ENCODE measurements at regions not wholly inside any gene's neighbourhood (a gene's known extent, or its start where the extent isn't known, plus 50 kb on each side); places are given as distances from the start of the nearest gene placed in this dataset.

- no peaks in the 10 kb centered on the region for H3K36me3 Mint-ChIP-seq (ENCODE audit: low read depth)
- DNase-seq (ENCODE audit: low spot score): no peak
- H3K4me3 Mint-ChIP-seq: no peak overlapping the region
- no peaks in the 10 kb centered on the region for H3K9me3 Mint-ChIP-seq
- H3K27ac Mint-ChIP-seq: no peak overlapping the region
- peaks cover 9% of the 10 kb centered on the region for H3K27me3 Mint-ChIP-seq (ENCODE audit: insufficient read depth)
- intact Hi-C loops (cut with micrococcal nuclease): no loop called here
- no peaks in the 10 kb centered on the region for H3K4me1 Mint-ChIP-seq (ENCODE audit: low read depth)
Observed at GRCh38 chr5:99088309-99088708, 159.5 kb upstream of the CHD1 start.

DNA sequence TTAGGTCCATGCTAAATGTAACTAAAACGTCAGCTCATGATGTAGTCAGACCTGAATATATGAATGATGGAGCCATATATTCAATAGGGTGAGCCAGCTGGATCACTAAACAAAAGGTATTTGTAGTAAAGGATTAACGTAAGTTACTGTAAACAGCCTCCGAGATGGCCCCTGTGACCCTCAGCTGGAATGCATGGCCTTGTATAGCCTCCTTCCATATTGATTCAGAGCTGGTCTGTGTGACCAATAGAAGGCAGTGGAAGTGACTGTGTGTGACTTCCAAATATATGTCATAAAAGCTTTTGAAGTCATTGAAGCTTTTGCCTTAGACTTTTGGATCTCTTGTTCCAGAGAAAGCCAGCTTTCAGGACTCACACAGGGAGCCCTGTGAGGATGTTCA is 154.4 kb upstream of the CHD1 start:
- Mint-ChIP-seq H3K4me1 (ENCODE audit: low read depth) (no peaks in the 10 kb centered on the region), H3K27ac (no peak overlapping the region), H3K4me3 (no peak overlapping the region), H3K27me3 (ENCODE audit: insufficient read depth) (peaks cover 2% of the 10 kb centered on the region), H3K36me3 (ENCODE audit: low read depth) (no peaks in the 10 kb centered on the region), H3K9me3 (no peaks in the 10 kb centered on the region)
- intact Hi-C loops (cut with micrococcal nuclease): no loop called here
- no peak for DNase-seq (ENCODE audit: low spot score)

GRCh38 chr5:99081711-99082110 is 152.9 kb upstream of the CHD1 start:
- H3K9me3 Mint-ChIP-seq: no peaks in the 10 kb centered on the region
- no peak overlapping the region for H3K27ac Mint-ChIP-seq
- no peaks in the 10 kb centered on the region for H3K4me1 Mint-ChIP-seq (ENCODE audit: low read depth)
- H3K36me3 Mint-ChIP-seq (ENCODE audit: low read depth): no peaks in the 10 kb centered on the region
- DNase-seq (ENCODE audit: low spot score): no peak
- H3K27me3 Mint-ChIP-seq (ENCODE audit: insufficient read depth): peaks cover 2% of the 10 kb centered on the region
- H3K4me3 Mint-ChIP-seq: no peak overlapping the region
- intact Hi-C loops (cut with micrococcal nuclease): no loop called here

DNA sequence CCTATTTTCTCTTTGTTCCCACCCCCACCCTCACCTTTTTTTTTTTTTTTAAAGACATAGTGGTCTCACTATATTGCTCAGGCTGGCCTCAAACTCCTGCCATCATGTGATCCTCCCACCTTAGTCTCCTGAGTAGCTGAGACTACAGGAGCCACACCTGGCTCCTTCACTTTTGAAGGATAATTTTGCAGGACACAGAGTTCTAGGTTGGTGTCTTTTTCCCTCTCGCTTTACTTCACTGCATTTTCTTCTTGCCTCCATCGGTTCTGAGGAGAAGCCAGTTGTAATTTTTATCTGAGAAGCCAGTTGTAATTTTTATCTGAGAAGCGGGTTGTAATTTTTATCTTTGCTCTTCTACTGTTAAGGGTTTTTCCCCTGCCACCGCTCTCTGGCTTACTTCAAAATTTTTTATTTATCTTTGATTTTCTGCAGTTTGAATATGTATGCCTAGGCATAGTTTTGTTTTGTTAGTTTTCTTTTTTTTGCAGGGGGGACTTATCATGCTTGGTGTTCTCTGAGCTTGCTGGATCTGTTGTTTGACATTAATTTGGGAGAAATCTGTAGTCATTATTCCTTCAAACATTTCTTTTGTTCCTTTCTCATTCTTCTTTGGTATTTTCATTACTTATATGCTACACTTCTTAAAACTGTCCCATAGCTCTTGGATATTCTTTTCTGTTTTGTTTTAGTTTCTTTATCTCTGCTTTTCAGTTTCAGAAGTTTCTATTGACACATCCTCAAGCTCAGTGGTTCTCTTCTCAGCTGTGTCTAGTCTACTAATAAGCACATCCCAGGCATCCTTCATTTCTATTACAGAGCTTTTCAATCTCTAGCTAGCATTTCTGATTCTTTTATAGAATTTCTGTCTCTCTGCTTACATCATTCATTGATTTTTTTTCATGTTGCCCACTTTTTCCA is 148.2 kb upstream of the CHD1 start:
- intact Hi-C loops (cut with micrococcal nuclease): no loop called here
- no peak overlapping the region for H3K27ac Mint-ChIP-seq
- H3K9me3 Mint-ChIP-seq: peaks cover 8% of the 10 kb centered on the region
- H3K4me1 Mint-ChIP-seq (ENCODE audit: low read depth): no peaks in the 10 kb centered on the region
- peaks cover 1% of the 10 kb centered on the region for H3K27me3 Mint-ChIP-seq (ENCODE audit: insufficient read depth)
- H3K36me3 Mint-ChIP-seq (ENCODE audit: low read depth): no peaks in the 10 kb centered on the region
- no peak overlapping the region for H3K4me3 Mint-ChIP-seq
- no peak for DNase-seq (ENCODE audit: low spot score)

DNA sequence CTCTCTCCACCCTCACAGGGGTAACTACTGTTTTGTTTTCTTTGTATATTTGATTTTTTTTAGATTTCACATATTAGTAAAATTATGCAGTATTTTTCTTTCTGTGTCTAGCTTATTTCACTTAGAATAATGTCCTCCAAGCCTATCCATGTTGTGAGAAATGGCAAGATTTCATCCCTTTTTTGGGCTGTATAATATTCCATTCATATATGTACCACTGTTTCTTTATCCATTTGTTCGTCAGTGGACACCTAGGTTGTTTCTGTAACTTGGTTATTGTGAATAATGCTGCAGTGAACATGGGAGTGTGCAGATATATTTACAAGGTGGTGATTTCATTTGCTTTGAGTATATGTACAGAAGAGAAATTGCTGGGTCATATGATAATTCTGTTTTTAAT is 144.0 kb upstream of the CHD1 start:
- Mint-ChIP-seq H3K27me3 (ENCODE audit: insufficient read depth) (peaks cover 1% of the 10 kb centered on the region), H3K27ac (no peak overlapping the region)

DNA sequence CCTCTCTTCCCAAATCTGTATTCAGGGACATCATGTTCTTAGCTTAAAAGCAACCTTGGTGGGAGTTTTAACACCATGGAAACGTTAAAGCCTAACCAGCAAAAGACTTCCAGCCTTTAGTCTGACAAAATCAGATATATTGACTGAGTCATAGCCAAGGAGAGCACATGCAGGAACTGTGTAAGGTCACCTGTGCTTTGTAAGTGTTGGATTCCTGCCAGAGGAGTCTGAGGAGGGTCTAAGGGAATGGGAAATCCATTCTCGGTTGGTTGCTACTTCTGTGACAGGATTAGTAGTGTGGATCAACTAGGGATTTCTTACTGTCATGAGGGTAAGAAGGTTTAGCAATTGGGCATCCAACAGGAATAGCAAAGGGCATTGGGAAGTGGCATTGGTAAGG is 142.0 kb upstream of the CHD1 start:
- no peak overlapping the region for H3K27ac Mint-ChIP-seq

More for the DNA sequence above, 144.0 kb upstream of the CHD1 start:
- H3K4me3 Mint-ChIP-seq: no peak overlapping the region
- intact Hi-C loops (cut with micrococcal nuclease): no loop called here
- H3K9me3 Mint-ChIP-seq: peaks cover 12% of the 10 kb centered on the region
- no peak for DNase-seq (ENCODE audit: low spot score)
- H3K36me3 Mint-ChIP-seq (ENCODE audit: low read depth): no peaks in the 10 kb centered on the region
- H3K4me1 Mint-ChIP-seq (ENCODE audit: low read depth): no peaks in the 10 kb centered on the region

GRCh38 chr5:99070362-99070761 is 141.6 kb upstream of the CHD1 start:
- peaks cover 12% of the 10 kb centered on the region for H3K9me3 Mint-ChIP-seq
- no peak overlapping the region for H3K4me3 Mint-ChIP-seq
- H3K4me1 Mint-ChIP-seq (ENCODE audit: low read depth): no peaks in the 10 kb centered on the region
- no peak overlapping the region for H3K27ac Mint-ChIP-seq
- peaks cover 1% of the 10 kb centered on the region for H3K27me3 Mint-ChIP-seq (ENCODE audit: insufficient read depth)
- intact Hi-C loops (cut with micrococcal nuclease): no loop called here
- no peaks in the 10 kb centered on the region for H3K36me3 Mint-ChIP-seq (ENCODE audit: low read depth)
- DNase-seq (ENCODE audit: low spot score): no peak

More for the DNA sequence above, 142.0 kb upstream of the CHD1 start:
- intact Hi-C loops (cut with micrococcal nuclease): no loop called here
- DNase-seq (ENCODE audit: low spot score): no peak
- peaks cover 12% of the 10 kb centered on the region for H3K9me3 Mint-ChIP-seq
- H3K36me3 Mint-ChIP-seq (ENCODE audit: low read depth): no peaks in the 10 kb centered on the region
- no peaks in the 10 kb centered on the region for H3K4me1 Mint-ChIP-seq (ENCODE audit: low read depth)
- H3K4me3 Mint-ChIP-seq: no peak overlapping the region
- peaks cover 1% of the 10 kb centered on the region for H3K27me3 Mint-ChIP-seq (ENCODE audit: insufficient read depth)

DNA sequence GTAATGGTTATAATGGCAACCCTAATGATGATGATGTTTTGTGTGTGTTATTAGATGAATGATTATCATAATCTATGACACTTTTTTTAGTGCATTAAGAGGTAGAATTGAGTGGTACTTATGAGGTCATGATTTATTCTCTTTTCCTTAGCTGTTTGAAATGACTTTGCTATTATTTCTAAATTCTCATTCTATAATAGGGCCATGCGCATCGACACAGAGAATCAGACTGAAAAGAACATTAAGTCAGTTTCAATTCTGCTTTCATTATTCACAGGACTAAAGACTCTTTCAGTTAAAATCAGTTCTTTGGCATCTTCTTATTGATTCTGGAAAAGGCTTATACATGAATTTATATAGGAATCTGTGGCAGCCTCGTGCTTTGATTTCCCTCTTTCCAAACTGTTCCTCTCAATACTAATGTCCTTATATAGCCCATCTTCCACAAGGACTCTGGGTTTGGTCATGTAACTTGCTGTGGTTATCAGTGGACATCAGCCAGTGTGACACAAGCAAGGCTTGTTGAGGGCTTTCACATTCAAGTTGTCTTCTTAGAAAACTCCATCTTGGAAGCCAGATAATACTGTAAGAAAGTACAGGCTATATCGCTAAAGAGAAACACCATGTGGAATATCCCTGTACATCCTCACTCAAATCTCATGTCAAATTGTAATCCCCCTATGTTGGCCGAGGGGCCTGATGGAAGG is 140.3 kb upstream of the CHD1 start:
- peaks cover 1% of the 10 kb centered on the region for H3K27me3 Mint-ChIP-seq (ENCODE audit: insufficient read depth)
- no peaks in the 10 kb centered on the region for H3K36me3 Mint-ChIP-seq (ENCODE audit: low read depth)
- intact Hi-C loops (cut with micrococcal nuclease): no loop called here
- no peak overlapping the region for H3K27ac Mint-ChIP-seq
- no peak overlapping the region for H3K4me3 Mint-ChIP-seq
- no peaks in the 10 kb centered on the region for H3K4me1 Mint-ChIP-seq (ENCODE audit: low read depth)
- peaks cover 12% of the 10 kb centered on the region for H3K9me3 Mint-ChIP-seq
- no peak for DNase-seq (ENCODE audit: low spot score)

DNA sequence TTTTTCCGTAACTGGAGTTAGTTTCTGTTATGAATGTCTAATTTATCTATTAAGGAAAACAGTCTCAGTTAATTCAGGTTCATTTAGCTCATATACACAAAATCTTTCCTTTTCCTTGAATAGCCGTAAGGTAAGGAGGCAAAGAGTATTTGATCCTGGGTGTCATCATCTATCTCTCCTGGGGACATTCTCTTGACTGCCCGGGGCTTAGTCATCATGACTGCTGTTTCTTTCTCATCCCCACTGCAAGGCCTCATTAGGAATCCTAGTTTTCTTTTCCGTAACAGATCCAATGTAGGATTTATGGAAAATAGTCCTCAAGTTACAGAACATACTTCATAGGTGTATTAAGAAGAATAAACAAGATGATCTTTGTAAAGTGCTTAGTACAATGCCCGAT is 134.9 kb upstream of the CHD1 start:
- peaks cover 14% of the 10 kb centered on the region for H3K27me3 Mint-ChIP-seq (ENCODE audit: insufficient read depth)
- intact Hi-C loops (cut with micrococcal nuclease): no loop called here

GRCh38 chr5:99061711-99062110 is 132.9 kb upstream of the CHD1 start:
- H3K27ac Mint-ChIP-seq: no peak overlapping the region
- H3K4me3 Mint-ChIP-seq: no peak overlapping the region
- intact Hi-C loops (cut with micrococcal nuclease): loop anchor here (2.0 kb wide), 1 partner anchor 287 kb away; no protein-coding TSS in a partner anchor
- peaks cover 14% of the 10 kb centered on the region for H3K27me3 Mint-ChIP-seq (ENCODE audit: insufficient read depth)
- no peak for DNase-seq (ENCODE audit: low spot score)
- H3K9me3 Mint-ChIP-seq: no peaks in the 10 kb centered on the region
- H3K36me3 Mint-ChIP-seq (ENCODE audit: low read depth): no peaks in the 10 kb centered on the region
- peaks cover 5% of the 10 kb centered on the region for H3K4me1 Mint-ChIP-seq (ENCODE audit: low read depth)

More for the DNA sequence above, 134.9 kb upstream of the CHD1 start:
- Mint-ChIP-seq H3K36me3 (ENCODE audit: low read depth) (no peaks in the 10 kb centered on the region), H3K4me3 (no peak overlapping the region), H3K27ac (no peak overlapping the region), H3K4me1 (ENCODE audit: low read depth) (peaks cover 5% of the 10 kb centered on the region), H3K9me3 (no peaks in the 10 kb centered on the region)
- DNase-seq (ENCODE audit: low spot score): no peak

DNA sequence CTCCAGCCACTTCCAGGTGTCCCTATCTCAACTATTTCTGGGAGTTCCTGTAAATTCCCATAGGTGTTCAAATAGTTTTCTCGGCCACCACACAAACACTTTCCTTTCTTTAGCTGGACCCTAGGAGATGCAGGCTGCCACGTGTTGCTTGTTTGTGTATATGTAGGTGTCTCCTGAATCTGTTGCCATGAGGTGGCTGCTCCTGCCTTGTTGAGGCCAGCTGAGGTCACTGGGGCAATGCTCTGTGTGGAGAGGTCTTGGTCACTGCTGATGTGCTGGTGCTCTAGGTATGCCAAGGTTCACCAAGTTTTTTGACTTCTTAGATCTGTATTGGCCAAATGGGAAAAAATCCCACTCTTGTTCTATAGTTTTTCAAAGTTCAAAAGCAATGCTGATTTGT is 132.5 kb upstream of the CHD1 start:
- intact Hi-C loops (cut with micrococcal nuclease): loop anchor here (2.0 kb wide), 1 partner anchor 286 kb away; no protein-coding TSS in a partner anchor
- no peak overlapping the region for H3K4me3 Mint-ChIP-seq
- H3K9me3 Mint-ChIP-seq: no peaks in the 10 kb centered on the region
- no peak overlapping the region for H3K27ac Mint-ChIP-seq
- H3K27me3 Mint-ChIP-seq (ENCODE audit: insufficient read depth): peaks cover 14% of the 10 kb centered on the region
- peaks cover 5% of the 10 kb centered on the region for H3K4me1 Mint-ChIP-seq (ENCODE audit: low read depth)
- no peak for DNase-seq (ENCODE audit: low spot score)
- H3K36me3 Mint-ChIP-seq (ENCODE audit: low read depth): no peaks in the 10 kb centered on the region

GRCh38 chr5:99060306-99061261 is 131.8 kb upstream of the CHD1 start:
- intact Hi-C loops (cut with micrococcal nuclease): loop anchor here (1.0 to 2.0 kb wide), 4 partner anchors 27 to 286 kb away; no protein-coding TSS in a partner anchor
- H3K36me3 Mint-ChIP-seq (ENCODE audit: low read depth): no peaks in the 10 kb centered on the region
- peak; percentile 69 for DNase-seq (ENCODE audit: low spot score)

More at GRCh38 chr5:99060306-99061261, 131.8 kb upstream of the CHD1 start:
- Mint-ChIP-seq H3K27me3 (ENCODE audit: insufficient read depth) (peaks cover 16% of the 10 kb centered on the region), H3K4me1 (ENCODE audit: low read depth) (peaks cover 5% of the 10 kb centered on the region), H3K27ac (no peak overlapping the region), H3K4me3 (no peak overlapping the region), H3K9me3 (no peaks in the 10 kb centered on the region)

All from activated T-helper 1 cell treated with anti-CD3 and anti-CD28 coated beads, Interleukin-12 subunit alpha, Interleukin-12 subunit beta, Interleukin-2, Interleukin-4 antibody, amounts not matched to agents 30 ng/mL and 10 ng/mL and 1 ng/mL, durations not matched to agents 14 hours and 24 hours and 36 hours (primary cell).